ENCODE measurements at regions not wholly inside any gene's neighbourhood (a gene's known extent, or its start where the extent isn't known, plus 50 kb on each side); places are given as distances from the start of the nearest gene placed in this dataset.
"Not testable (repeated sequence)": the region's sequence is repeated elsewhere in the genome, so short reads cannot be mapped to it uniquely, and the experiment has no call there.

DNA sequence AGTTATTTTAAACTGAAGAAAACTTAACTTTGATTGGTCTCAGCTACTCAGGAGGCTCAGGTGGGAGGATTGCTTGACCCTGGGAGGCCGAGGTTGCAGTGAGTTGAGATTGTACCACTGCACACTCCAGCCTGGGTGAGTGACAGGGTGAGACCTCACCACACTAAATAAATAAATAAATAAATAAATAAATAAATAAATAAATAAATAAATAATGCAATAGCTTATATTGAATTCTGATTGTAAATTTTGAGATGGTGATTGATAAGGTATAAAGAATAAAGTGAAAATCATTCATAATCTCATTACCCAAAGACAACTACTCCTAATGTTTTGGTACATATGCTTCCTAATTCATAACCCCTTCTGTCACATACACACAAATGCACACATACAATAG lies 58.1 kb downstream of the TUBA3C start:
- no peak for DNase-seq

DNA sequence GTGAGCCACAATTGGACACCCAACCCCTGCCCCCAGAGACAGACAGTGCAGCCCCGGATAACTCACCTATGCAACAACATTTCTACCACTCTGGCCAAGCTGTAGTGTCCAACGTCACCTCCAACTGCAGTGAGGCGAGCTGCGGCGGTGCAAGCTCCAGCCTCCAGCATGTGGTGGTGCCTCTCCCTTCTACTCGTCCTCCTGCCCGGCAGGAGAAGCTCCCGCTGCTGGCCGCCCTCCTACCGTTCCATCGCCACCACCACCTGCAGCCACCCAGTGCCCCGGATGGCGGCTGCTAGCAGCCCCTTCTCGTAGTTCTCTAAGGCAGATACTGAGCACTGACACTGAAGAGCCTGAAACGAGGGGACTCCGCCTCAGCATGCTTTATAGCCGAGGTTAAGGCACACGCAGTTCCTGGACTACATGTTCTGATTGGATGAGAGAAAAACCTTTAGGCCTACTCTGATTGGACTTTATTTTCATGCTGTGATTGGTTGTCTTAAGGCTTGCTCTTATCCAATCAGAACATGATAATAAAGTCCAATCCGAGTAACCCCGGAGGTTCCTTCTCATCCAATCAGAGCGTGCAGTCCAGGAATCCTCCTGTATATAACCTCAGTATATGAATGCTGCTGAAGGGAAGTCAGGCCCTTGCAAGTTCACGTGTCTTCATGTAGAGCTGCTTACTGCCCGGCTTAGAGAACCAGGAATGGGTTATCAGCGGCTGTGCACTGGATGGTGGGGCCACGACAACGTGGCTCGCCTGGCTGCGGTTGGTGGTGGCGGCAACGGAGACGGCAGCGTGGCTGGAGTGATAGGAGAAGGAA lies 63.5 kb downstream of the TUBA3C start:
- no peak for DNase-seq

DNA sequence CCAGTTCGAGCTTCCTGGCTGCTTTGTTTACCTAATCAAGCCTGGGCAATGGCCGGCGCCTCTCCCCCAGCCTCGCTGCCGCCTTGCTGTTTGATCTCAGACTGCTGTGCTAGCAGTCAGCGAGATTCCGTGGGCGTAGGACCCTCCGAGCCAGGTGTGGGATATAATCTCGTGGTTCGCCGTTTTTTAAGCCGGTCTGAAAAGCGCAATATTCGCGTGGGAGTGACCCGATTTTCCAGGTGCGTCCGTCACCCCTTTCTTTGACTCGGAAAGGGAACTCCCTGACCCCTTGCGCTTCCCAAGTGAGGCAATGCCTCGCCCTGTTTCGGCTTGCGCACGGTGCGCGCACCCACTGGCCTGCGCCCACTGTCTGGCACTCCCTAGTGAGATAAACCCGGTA lies 72.4 kb downstream of the TUBA3C start:
- DNase-seq: not testable (repeated sequence)

DNA sequence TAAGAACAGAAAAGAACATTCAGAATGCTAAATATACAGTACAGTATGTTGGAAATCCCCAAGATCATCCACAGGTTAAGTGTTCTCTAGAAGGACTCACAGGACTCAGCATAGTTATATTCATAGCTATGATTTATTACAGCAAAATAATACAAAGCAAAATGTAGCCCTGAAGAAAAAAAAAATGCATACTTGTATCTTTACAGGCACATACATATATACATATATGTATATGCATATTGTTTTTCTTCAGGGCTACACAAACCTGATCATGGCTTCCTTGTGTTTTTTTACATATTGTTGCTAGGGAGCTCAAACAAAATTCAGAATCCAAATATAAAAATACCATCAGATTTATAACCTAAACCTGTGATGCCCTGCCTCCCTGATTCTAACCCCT lies 78.5 kb downstream of the TUBA3C start:
- no peak for DNase-seq

DNA sequence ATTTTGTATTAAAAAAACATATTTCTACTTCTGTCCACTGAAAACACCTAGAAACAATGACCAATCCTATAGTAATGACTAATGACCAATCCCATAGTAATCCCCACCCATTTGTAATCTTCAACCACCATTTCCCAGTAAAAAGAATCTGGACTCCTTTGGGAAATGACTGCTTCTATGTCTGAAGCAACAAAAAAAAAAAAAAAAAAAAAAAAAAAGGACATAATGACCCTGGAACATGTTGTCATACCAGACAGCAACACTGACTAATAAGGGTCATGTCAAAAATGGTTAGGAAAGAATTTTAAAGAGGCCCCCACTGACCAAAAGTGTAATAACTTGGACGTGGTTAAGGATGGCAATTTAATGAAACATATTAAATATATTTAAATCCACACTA lies 88.3 kb downstream of the TUBA3C start:
- no peak for DNase-seq

DNA sequence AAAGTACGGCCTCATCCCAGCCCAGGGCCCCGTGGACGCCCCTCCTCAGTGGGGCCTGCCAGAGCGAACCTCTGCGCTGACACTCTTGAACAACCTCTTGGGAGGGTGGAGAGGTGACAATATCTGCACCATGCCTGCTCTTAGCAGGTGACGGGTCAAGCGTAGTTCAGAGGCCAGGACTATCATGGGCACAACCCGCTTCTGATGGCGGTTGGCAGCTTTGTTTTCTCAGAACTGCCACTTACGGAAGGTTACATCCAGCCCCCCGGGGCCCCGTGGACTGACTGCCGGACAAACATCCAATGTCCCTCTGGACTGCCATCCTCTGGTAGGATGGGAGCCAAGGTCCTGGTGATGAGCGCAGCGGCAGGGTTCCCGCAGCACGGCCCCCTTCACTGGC lies 91.1 kb downstream of the TUBA3C start:
- DNase-seq: no peak

DNA sequence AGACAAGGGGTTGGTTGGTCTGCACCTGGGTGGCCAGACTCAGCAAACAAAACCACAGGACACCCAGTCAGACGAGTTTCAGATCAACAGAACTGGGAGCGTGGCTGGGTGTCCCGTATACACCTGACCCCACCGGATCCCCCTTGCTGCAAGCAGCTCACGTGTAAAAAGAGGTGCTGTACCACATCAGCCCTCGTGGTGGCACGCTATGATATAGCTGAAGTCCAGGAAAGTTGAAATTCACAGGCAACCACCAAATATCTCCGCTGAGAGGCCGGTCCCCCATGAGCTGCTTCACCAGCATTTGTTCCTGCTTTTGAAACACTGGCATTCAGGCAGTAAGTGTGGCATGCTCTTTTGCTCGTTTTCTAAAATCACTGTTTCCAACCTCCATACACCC lies 92.3 kb downstream of the TUBA3C start:
- no peak for DNase-seq

DNA sequence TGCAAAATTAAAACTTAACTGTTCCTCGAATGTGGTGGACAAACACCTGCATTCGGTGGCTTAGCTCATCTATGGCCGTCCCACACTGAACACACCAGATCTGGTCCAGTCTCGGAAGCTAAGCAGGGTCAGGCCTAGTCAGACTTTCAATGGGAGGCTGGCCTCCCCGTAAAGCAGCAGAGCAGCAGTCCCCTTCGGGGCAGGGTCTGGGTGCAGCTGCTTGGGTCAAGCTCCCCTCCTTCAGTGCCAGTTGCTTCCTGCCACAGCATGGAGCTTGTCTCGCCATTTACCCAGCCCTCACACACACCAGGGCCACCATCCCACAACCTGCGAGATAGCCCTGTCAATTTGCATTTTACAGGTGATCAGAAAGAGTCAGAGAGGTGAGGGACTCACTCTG lies 93.2 kb downstream of the TUBA3C start:
- no peak for DNase-seq

DNA sequence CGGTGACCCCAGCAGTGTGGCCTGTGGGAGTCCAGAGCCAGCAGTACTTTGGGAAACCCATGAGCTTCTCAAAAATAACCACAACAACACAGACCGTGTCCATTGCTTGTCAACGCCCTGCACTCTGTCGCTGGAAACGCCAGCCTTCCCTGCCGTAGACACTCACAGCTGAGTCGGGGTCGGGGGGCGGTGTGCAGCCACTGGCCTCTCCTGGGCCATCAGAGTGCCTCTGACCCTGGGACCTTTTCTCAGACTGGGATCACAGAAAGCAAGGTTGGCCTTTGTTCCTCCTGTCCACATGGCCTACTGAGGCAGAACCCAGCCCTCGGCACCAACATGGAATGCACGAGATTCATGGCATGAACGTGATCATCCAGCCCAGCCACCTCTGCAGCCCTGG lies 95.7 kb downstream of the TUBA3C start:
- no peak for DNase-seq

DNA sequence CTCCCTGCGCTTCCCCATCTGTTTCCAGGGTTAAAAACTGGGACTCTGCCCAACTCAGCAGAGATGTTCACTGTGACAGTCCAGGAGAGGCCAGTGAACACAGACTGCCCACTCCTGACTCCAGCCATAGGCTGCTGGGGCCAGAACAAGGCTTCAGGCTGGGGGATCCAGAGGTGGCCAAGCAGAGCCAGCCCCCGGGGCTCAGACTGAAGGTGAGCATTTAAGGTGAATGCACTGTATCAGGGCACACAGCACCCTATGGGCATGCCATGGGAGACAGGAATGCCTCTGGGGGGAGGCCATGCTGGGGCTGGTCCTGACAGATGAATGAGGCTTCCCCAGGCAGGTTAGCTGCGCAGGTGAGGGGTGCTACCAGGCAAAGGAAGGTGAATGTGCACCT lies 96.4 kb downstream of the TUBA3C start:
- DNase-seq: no peak

DNA sequence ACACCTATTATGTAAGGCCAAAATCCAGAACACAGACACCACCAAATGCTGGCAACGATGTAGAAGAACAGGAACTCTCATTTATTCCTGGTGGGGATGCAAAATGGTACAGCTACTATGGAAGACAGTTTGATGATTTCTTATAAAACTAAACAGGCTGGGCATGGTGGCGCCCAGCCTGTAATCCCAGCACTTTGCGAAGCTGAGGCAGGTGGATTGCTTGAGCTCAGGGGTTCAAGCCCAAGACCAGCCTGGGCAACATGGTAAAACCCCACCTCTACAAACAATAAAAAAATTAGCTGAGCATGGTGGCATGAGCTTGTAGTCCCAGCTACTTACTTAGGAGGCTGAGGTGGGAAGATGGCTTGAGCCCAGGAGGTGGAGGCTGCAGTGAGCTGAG lies 98.3 kb downstream of the TUBA3C start:
- no peak for DNase-seq

DNA sequence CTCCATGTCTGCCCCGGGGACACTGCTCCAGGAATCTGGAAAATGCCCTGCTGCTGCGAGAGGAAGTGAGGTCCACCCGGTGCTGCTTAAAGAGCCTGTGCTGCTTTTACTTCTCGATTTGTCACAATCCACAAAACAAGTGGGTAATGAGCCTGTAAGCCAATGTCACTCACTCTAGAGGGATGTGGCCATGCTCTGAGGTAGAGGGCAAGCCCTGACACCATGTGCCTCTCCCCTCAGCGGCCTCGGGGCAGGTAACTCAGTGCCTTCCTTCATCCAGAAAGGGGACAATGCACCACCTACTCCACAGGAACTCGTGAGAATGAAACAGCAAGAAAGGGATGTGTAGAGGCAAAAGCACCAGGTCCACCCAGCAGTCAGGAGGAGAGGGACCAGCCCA lies 106.2 kb downstream of the TUBA3C start:
- DNase-seq: no peak

DNA sequence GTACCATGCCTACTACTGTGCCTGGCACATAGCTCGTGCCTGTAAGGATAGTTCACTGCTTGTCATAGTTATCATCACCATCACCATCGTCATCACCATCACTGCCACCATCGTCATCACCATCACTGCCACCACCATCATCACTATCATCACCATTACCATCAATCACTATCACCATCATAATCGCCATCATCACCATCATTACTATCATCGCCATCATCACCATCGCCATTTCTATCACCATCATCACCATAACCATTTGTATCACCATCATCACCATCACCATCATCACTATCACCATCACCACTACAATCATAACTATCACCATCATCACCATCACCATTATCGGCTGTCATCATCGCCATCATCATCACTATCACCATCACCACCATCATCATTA lies 107.1 kb downstream of the TUBA3C start:
- no peak for DNase-seq

DNA sequence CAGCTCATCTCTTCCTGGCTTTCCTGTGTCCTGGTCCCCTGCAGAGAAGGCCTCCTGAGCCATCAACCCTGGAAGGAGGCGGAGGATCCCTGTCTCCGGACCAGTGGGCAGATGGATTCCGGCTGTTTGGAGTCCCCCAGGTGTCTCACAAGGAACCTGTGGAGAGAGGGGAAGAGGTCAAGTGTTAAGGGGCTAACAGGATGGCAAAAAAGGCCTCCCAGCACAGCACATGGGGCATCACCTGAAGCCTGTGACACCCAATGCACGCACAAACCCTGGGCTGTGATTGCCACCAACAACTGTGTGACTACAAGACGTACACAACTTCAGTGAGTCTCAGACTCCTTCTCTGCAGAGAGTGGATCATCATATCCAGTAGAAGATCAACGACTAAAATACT lies 107.5 kb downstream of the TUBA3C start:
- not testable (repeated sequence) for DNase-seq

DNA sequence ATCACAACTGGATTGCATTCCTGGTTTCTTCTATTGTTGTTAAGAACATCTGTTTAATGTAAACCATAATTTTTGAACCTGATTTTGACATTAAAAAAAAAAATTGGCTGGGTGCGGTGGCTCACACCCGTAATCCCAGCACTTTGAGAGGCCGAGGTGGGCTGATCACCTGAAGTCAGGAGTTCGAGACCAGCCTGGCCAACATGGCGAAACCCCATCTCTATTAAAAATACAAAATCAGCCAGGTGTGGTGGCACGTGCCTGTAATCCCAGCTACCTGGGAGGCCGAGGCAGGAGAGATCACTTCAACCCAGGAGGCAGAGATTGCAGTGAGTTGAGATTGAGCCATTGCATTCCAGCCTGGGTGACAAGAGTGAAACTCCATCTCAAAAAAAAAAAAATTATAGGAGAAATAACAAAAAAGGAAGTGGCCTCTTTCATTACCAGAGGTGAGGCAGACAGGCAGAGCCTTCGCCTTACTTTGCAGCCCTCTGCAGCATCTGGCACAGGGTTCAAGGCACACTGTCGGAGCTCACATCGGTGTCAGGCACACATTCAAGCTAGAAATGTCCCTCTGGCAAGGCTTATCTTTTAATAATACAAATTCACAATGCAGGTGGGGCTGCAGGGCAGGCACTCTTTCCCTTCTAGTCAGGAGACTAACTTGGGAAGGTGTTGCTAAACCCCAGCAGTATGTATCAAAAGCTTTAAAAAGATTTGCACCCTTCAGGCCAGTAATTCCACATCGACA lies 108.5 kb downstream of the TUBA3C start:
- not testable (repeated sequence) for DNase-seq

DNA sequence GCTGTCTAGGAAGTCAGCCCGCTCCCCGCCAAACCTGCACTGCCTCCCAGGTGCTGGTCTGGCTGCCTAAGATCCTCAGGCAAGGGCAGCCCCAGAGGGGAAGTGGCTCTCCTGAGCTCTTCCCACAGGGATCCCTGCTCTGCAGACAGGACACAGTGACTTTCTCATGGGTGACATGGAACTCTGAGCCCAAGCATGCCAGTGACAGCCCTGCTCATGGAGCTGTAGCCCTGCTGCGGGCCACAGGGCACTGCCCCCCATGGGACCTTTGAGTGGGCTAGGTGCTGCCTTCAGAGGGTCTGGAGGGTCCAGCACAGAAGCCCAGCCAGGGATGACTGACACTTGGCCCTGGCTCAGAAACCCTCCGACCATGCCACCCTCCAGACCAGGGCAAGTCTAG lies 109.1 kb downstream of the TUBA3C start:
- DNase-seq: no peak

DNA sequence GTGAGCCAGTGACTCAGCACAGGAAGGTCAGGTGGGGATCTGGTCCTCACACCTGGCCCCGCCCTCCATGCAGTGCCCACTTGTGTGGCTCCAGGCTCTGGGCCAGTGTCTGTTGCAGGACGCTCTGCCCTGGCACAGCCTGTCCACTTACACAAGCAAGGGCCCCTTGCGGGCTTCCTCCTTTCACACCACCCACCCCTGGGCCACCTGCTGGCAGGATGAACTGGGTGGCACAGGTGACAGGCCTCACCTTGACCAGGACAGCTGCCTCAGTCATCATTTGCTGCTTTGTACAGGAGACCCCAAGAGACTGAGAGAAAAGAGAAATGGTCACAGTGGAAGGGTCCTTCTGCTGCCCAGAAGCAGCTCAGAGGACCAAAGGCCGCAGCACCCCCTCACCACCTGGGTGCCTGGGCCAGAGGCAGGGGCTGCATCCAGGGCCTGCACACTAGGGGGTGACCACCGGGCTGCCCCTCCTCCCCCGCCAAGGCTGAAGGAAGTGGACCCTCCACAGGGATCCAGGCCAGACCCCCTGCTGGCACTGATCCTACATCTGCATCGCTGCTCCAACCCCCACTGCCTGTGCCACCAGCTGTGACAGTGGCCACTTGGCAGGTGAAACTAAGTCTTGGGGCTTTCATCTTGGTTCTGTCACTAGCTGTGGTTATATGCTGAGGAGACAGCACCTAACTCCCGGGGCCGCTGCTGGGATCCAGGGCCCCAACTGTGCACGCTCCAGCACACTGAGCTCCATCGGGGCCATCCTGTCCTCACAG lies 110.3 kb downstream of the TUBA3C start:
- DNase-seq: no peak

DNA sequence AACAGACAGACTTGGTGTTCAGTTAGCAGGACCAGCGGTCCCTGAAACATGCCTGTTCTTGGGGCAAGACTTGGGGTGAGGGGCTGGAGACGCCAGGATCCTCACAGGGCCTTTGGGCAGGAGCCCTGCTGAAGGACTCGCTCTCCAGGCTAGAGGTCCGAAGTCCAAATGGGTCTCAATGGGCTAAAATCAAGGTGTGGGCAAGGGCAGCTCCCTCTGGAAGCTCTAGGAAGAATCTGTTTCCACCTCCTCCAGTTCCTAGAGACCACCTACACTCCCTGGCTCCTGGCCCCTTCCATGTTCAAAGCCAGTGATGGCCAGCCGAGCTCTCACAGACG lies 111.3 kb downstream of the TUBA3C start:
- no peak for DNase-seq

DNA sequence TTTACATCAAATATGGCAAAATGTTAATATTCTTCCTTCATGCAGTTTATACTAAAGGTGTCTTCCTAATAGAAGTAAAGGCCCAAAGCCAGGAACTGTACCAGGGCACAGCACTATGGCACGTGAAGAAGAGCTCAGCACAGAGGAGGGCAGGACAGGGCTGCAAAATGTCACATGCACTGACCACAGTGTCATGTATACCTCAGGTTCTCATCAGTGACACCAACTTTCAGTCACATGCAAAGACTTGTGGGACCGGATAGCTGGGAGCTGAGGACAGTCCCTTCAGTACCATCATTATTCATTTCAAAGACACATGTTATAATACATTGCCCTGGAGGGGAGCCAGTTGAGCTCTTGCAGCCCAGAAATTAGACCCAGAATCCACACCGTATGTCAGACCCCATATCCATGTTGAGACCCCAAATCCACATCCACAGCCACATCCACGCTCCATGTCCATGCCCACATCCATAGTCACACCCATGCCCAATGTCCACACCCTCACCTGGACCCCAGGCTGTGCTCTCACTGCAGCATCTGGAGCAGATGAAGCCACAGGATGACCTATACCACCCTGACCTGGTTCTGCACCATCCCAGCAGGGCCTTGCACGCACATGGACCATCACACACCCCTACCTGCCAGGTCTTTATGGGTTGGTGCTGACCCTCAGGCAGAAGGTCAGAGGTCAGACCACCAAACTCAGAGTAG lies 111.8 kb downstream of the TUBA3C start:
- DNase-seq: no peak

DNA sequence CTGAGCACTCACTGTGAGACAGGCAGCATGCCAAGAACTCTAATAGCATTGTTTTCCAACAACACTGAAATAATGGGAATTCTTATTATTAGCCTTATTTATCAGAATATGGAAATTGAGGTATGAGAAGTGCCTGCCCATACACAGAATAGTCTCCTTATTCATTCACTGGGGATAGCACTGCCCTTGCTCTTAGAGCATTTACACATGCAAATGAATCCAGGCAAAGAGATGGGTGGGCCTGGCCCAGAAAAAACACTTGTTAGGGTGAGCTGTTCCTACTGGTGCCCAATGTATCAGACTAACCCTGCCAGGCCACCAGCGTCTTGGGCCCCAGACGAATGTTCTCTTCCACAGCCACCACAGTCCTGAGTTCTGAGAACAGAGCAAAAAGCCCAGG lies 112.9 kb downstream of the TUBA3C start:
- DNase-seq: no peak

DNA sequence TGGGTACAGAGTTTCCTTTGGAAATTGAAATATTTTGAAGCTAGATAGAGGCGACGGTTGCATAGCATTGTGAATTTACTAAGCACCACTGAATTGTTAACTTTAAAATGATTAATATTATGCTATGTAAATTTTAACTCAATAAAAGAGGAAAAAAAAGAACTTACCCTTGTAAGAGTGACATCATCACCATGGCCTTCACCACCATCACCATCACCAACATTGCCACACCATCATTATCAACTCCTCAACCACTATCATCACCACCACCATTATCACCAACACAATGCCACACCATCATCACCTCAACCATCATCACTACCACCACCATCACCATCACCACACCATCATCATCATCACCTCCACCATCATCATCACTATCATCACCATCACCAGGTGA lies 113.9 kb downstream of the TUBA3C start:
- DNase-seq: no peak

DNA sequence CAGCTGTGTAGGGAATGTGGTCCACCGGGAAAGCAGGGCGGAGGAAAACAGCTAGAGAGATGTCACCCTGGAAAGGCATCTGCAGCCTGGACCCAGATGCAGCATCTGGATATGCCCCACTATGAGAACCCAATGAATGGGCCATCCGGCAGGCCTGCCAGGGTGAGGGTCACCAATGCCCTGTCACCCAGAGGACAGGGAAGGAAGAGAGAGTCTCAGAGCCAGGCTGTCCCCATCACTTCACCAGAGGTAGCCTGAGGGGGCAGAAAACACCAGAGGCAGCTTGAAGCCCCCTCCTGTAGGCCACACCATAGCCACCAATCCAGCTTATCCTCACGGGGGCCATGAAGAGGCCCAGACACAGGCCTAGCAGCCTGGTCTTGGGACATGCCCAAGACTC lies 118.8 kb downstream of the TUBA3C start:
- no peak for DNase-seq

DNA sequence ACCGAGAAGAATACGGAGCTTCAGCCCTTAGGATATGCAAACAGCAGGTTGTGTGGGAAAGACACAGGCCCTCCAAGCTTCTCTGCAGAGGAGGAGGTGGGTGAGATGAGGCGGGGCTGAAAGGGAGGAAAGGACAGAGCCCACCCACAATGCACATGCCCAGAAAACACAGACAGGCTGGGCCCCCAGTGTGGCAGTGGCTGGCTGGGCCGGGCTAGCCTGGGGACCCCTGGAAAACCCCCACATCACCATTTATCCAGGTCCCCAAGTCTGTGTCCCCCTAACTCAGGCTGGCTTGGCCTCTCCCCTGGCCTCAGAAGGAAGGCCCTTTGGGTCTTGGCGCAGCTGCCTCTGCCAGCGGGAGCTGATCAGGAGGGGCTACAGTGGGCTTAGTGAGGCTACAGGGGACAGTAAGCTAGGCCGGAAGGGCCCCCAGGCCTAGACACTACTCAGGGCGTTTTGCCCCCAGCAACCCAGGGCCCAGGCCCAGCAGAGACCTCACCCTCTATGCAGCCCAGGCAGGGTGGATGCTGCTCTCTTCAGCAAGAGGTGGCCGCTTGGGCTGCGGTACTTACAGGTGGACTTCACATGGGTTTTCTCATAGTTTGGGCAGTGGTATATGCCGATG lies 119.5 kb downstream of the TUBA3C start:
- no peak for DNase-seq

Measured in activated gamma-delta T cell (primary cell).